Ishikawa (cell line): ENCODE measurements at regions not wholly inside any gene's neighbourhood (a gene's known extent, or its start where the extent isn't known, plus 50 kb on each side); places are given as distances from the start of the nearest gene placed in this dataset.

Experiments used
- CEBPB ChIP-seq: IDR thresholded peaks from 2 replicates; pipeline ENCODE4 v1.6.1; 2012
- CREB1 ChIP-seq: IDR thresholded peaks from 2 replicates; pipeline ENCODE4 v1.6.1; 2012; ENCODE audit warnings: low read depth
- EGR1 ChIP-seq: IDR thresholded peaks from 2 replicates; pipeline ENCODE4 v1.6.1; 2012
- EP300 ChIP-seq: IDR thresholded peaks from 2 replicates; pipeline ENCODE4 v1.6.1; 2012; ENCODE audit warnings: borderline replicate concordance
- FOXM1 ChIP-seq: IDR thresholded peaks from 2 replicates; pipeline ENCODE4 v1.6.1; 2012; ENCODE audit warnings: low read depth, borderline replicate concordance
- NFIC ChIP-seq: IDR thresholded peaks from 2 replicates; pipeline ENCODE4 v1.6.1; 2012
- RAD21 ChIP-seq: IDR thresholded peaks from 2 replicates; pipeline ENCODE4 v1.6.1; 2012; ENCODE audit warnings: low read depth
- REST ChIP-seq: IDR thresholded peaks from 2 replicates; pipeline ENCODE4 v1.6.1; 2012; ENCODE audit warnings: low read depth, mild to moderate bottlenecking
- TAF1 ChIP-seq: IDR thresholded peaks from 2 replicates; pipeline ENCODE4 v1.6.1; 2012; ENCODE audit warnings: low read depth, mild to moderate bottlenecking
- TCF12 ChIP-seq: IDR thresholded peaks from 2 replicates; pipeline ENCODE4 v1.6.1; 2012; ENCODE audit warnings: low read depth
- TEAD4 ChIP-seq: IDR thresholded peaks from 2 replicates; pipeline ENCODE4 v1.6.1; 2012
- USF1 ChIP-seq: IDR thresholded peaks from 2 replicates; pipeline ENCODE4 v1.6.1; 2012
- YY1 ChIP-seq: IDR thresholded peaks from 2 replicates; pipeline ENCODE4 v1.6.1; 2012; ENCODE audit warnings: low read depth
- ZBTB7A ChIP-seq: IDR thresholded peaks from 2 replicates; pipeline ENCODE4 v1.6.1; 2012; ENCODE audit warnings: low read depth
- TF ChIP-seq, protein P1 (sequence below): IDR thresholded peaks from 2 replicates; pipeline ENCODE4 v1.6.1; 2012

GRCh38 chr13:57829496-57829895 is 198.0 kb downstream of the PCDH17 start:
- TF ChIP-seq RAD21, result no peak
- TF ChIP-seq CEBPB, result no peak

DNA sequence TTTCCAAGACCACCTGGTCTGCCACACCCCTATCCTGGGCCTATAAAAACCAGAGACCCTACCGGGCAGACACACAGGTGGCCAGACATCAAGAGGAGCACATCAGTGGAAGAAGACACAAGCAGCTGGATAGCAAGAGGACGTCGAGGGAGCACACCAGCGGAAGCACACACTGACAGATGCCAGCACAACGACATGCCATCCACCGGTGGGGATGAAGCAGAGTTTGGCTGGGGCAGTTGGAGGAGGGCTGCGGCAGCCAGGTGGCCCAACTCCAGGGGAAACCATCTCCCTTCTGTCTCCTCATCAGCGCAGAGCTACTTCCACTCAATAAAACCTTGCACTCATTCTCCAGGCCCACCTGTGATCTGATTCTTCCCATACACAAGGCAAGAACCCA is 200.6 kb downstream of the PCDH17 start:
- no peak for TF ChIP-seq EGR1
- TF ChIP-seq YY1, result no peak
- TF ChIP-seq, protein P1, sequence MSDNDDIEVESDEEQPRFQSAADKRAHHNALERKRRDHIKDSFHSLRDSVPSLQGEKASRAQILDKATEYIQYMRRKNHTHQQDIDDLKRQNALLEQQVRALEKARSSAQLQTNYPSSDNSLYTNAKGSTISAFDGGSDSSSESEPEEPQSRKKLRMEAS, result no peak
- no peak for TF ChIP-seq REST
- no peak for TF ChIP-seq CEBPB
- TF ChIP-seq USF1, result no peak
- TF ChIP-seq CREB1, result no peak
- TF ChIP-seq NFIC, result no peak
- no peak for TF ChIP-seq TEAD4
- TF ChIP-seq FOXM1, result no peak
- no peak for TF ChIP-seq TCF12
- TF ChIP-seq TAF1, result no peak
- TF ChIP-seq ZBTB7A, result no peak
- no peak for TF ChIP-seq RAD21
- no peak for TF ChIP-seq EP300

- TF ChIP-seq NFIC (no peak), YY1 (no peak), REST (no peak), TCF12 (no peak), TAF1 (no peak), FOXM1 (no peak), TEAD4 (no peak), ZBTB7A (no peak), CREB1 (no peak), USF1 (no peak), CEBPB (no peak), EGR1 (no peak), EP300 (no peak), RAD21 (no peak)
- TF ChIP-seq, protein P1, result no peak
Observed at GRCh38 chr13:57837801-57838200, 206.3 kb downstream of the PCDH17 start.

DNA sequence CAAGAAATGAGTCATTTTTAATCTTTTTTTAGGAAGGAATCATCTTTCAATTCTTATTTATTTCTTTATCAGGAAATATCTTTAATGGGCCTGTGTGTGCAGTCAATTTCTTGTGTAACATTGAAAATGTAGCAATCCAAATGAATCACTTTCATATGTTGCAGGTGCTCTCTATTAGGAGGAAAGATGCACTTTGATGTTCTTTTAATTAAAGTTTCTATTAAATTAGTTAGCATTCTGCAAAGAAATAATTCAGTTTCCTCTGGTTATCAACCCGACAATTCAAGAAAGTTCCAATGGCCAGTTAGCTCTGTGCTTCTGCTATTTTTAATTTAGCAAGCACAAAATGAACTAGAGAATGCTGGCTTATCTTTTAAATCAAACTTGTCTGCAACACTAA is 212.0 kb downstream of the PCDH17 start:
- TF ChIP-seq NFIC, result no peak

GRCh38 chr13:57846600-57847173 is 215.1 kb downstream of the PCDH17 start:
- TF ChIP-seq NFIC, result no peak
- TF ChIP-seq, protein P1, result no peak
- no peak for TF ChIP-seq EGR1
- no peak for TF ChIP-seq YY1
- TF ChIP-seq EP300, result no peak
- TF ChIP-seq RAD21, result no peak
- no peak for TF ChIP-seq FOXM1
- TF ChIP-seq CREB1, result no peak
- TF ChIP-seq REST, result no peak
- TF ChIP-seq CEBPB, result no peak
- TF ChIP-seq ZBTB7A, result no peak
- TF ChIP-seq TAF1, result no peak
- no peak for TF ChIP-seq TCF12
- TF ChIP-seq USF1, result no peak
- no peak for TF ChIP-seq TEAD4
